Right lobe of liver (tissue), 4 donors: ENCODE measurements at regions not wholly inside any gene's neighbourhood (a gene's known extent, or its start where the extent isn't known, plus 50 kb on each side); places are given as distances from the start of the nearest gene placed in this dataset.

Experiments used
- POLR2A ChIP-seq: fragments of 450-650 bp; IDR thresholded peaks from one replicate; pipeline ENCODE4 v1.6.1; 2017; ENCODE audit warnings: antibody characterized with exemption, mild to moderate bottlenecking
- TF ChIP-seq, protein P1 (sequence below), 4 donors: fragments of 200-600 bp in 3 of 4; fragments of 450-650 bp in 1 of 4; IDR thresholded peaks; one replicate each; pipeline versions ENCODE4 v1.5.1 to v1.8.0; 2016 to 2022; ENCODE audit warnings: antibody characterized with exemption in 4 of 4, mild to moderate bottlenecking in 2 of 4
- donor health status: DM: no; HTN: no; CAD: no.
- donor health status: DM: no; HTN: no; CAD: no.
- donor health status: DM: no; HTN: yes; CAD: no.

DNA sequence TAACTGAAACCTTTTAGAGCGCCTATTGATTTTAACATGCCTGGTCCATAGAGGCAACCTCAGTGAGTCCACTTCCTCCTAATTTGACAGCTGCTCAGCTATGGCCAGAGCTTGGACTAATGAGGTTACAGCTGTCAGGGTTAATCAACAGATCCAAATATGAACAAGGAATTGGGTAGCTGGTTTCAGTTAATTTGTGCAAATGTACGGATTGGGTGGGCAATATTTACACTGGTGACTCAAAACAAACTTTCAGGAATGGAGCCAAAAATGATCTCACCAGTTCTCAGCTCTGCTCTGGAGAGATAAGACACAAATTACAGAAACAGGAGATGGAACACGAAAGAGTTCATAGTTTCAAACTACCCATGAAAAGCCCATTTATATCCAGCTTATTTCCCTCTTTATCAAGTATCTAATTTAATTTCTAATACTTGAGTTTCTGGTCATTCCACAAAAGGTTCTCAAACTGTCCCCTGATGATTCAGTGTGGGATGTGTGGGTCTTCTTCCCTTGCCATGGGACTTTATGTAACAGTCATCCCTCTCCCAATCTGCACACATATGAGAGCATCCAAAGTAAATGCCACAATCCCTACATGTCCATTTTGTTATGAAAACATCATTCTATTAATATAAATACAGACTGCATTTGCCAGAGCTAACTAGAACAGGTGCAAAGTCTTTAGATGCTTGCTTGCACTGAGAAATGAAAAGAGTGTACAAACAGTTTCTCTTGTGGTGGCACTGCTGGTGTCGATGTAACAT is 149.9 kb downstream of the RPS12 start:
- TF ChIP-seq, protein P1, sequence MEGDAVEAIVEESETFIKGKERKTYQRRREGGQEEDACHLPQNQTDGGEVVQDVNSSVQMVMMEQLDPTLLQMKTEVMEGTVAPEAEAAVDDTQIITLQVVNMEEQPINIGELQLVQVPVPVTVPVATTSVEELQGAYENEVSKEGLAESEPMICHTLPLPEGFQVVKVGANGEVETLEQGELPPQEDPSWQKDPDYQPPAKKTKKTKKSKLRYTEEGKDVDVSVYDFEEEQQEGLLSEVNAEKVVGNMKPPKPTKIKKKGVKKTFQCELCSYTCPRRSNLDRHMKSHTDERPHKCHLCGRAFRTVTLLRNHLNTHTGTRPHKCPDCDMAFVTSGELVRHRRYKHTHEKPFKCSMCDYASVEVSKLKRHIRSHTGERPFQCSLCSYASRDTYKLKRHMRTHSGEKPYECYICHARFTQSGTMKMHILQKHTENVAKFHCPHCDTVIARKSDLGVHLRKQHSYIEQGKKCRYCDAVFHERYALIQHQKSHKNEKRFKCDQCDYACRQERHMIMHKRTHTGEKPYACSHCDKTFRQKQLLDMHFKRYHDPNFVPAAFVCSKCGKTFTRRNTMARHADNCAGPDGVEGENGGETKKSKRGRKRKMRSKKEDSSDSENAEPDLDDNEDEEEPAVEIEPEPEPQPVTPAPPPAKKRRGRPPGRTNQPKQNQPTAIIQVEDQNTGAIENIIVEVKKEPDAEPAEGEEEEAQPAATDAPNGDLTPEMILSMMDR (IDR thresholded peaks at IDR 0.05) = no peak
- no peak for TF ChIP-seq POLR2A
